Psoas muscle (tissue), 7 donors: ENCODE measurements at regions not wholly inside any gene's neighbourhood (a gene's known extent, or its start where the extent isn't known, plus 50 kb on each side); places are given as distances from the start of the nearest gene placed in this dataset.
"Not testable (repeated sequence)": the region's sequence is repeated elsewhere in the genome, so short reads cannot be mapped to it uniquely, and the experiment has no call there.

Source experiments
- ATAC-seq, 4 donors: fragments of 200-7000 bp; cut with Tn5 transposase; one replicate each; pipeline ENCODE4 v1.9.1; 2020; ENCODE audit warnings: moderate library complexity in 3 of 4, mild to moderate bottlenecking in 2 of 4
- DNase-seq, 2 donors: peaks; one replicate each; pipeline ENCODE4 v3.0.0-alpha.2; 2020
- H3K27ac ChIP-seq: fragments of 200-600 bp; one replicate; pipeline ENCODE4 v1.8.0; 2022
- H3K27me3 ChIP-seq, 3 donors: fragments of 200-600 bp in 1 of 3; one replicate each; pipeline versions ENCODE4 v1.6.1 to v1.8.0; 2013 to 2022; ENCODE audit warnings: low read length in 2 of 3, mild to moderate bottlenecking in 2 of 3, moderate library complexity in 1 of 3; ENCODE audit not compliant: insufficient read depth in 3 of 3
- H3K36me3 ChIP-seq, 2 donors: fragments of 200-600 bp in 1 of 2; one replicate each; pipeline versions ENCODE4 v1.6.1 to v1.8.0; 2013 to 2022; ENCODE audit warnings: low read depth in 1 of 2, mild to moderate bottlenecking in 1 of 2, moderate library complexity in 1 of 2; ENCODE audit not compliant: insufficient read depth in 1 of 2
- H3K4me1 ChIP-seq: fragments of 200-600 bp; one replicate; pipeline ENCODE4 v1.8.0; 2022
- H3K4me3 ChIP-seq: fragments of 200-600 bp; one replicate; pipeline ENCODE4 v1.8.0; 2022; ENCODE audit warnings: mild to moderate bottlenecking
- H3K9me3 ChIP-seq: fragments of 200-600 bp; one replicate; pipeline ENCODE4 v1.8.0; 2022
- CTCF ChIP-seq: fragments of 200-600 bp; IDR thresholded peaks from one replicate; pipeline ENCODE4 v1.8.0; 2022; ENCODE audit warnings: antibody characterized with exemption
- WGBS, 3 donors: extraction: QIAGEN DNeasy Blood & Tissue Kit; methylation state at CpG; one replicate each; pipeline versions ENCODE4 v1.1.6 to v1.1.7; 2013; 5-methylcytosine and 5-hydroxymethylcytosine counted together
- intact Hi-C, 2 donors: fragments of 100-400 bp; cut with DNase I; formaldehyde crosslinking; loops; one replicate each; pipeline versions ENCODE4 v1.11.0 to v1.14.2; 2022
- donor health status: healthy with polysubstance abuse.
- donor health status: DM: no; HTN: no; CAD: no; lungs with moderate emphysema.
- donor health status: Bipolar disorder and iron deficiency.
- donor health status: healthy.
- donor health status: DM: yes; HTN: yes; CAD: no.
- donor health status: DM: no; HTN: no; CAD: no.
- donor health status: DM: yes; HTN: yes; CAD: no.

- no peak overlapping the region for H3K27ac ChIP-seq
- ATAC-seq = no peak
- intact Hi-C loops = no loop called here
- no peaks in the 10 kb centered on the region for H3K27me3 ChIP-seq
- no peak overlapping the region for H3K4me3 ChIP-seq
- WGBS, 3 donors = 31 to 58% (median 44%) methylated on average over 5 of the region's 5 CpGs
- DNase-seq = no peak
- TF ChIP-seq CTCF = no peak
- H3K4me1 ChIP-seq = no peaks in the 10 kb centered on the region
- H3K36me3 ChIP-seq = no peaks in the 10 kb centered on the region
- no peaks in the 10 kb centered on the region for H3K9me3 ChIP-seq
Measured at GRCh38 chr6:19231878-19232561, 605.1 kb upstream of the ID4 start.

- Histone ChIP-seq H3K4me1 (no peaks in the 10 kb centered on the region), H3K27ac (no peak overlapping the region), H3K27me3 (no peaks in the 10 kb centered on the region), H3K36me3 (no peaks in the 10 kb centered on the region), H3K9me3 (peaks cover 4% of the 10 kb centered on the region), H3K4me3 (no peak overlapping the region)
- ATAC-seq = no peak
- DNase-seq = no peak
- intact Hi-C loops = no loop called here
- 67 to 92% (median 81%) methylated on average over 1 of the region's 1 CpG for WGBS, 3 donors
- no peak for TF ChIP-seq CTCF
Measured at GRCh38 chr6:19245656-19246055, 591.5 kb upstream of the ID4 start.

GRCh38 chr6:19247181-19247580 is 590.0 kb upstream of the ID4 start:
- H3K4me1 ChIP-seq, DNase-seq, H3K27me3 ChIP-seq, H3K27ac ChIP-seq, intact Hi-C loops, ATAC-seq, H3K36me3 ChIP-seq, H3K4me3 ChIP-seq, H3K9me3 ChIP-seq: not testable (repeated sequence)
- 90 to 91% (median 90%) methylated on average over 8 of the region's 8 CpGs for WGBS, 3 donors

- DNase-seq, intact Hi-C loops, H3K9me3 ChIP-seq, ATAC-seq, H3K36me3 ChIP-seq, H3K4me3 ChIP-seq, H3K27me3 ChIP-seq, H3K4me1 ChIP-seq, H3K27ac ChIP-seq: not testable (repeated sequence)
- 88 to 93% (median 90%) methylated on average over 2 of the region's 2 CpGs for WGBS, 3 donors
Measured at GRCh38 chr6:19256123-19256522, 581.0 kb upstream of the ID4 start.

GRCh38 chr6:19261642-19262041 is 575.5 kb upstream of the ID4 start:
- Histone ChIP-seq H3K27ac (no peak overlapping the region), H3K27me3 (no peaks in the 10 kb centered on the region), H3K36me3 (no peaks in the 10 kb centered on the region), H3K9me3 (no peaks in the 10 kb centered on the region), H3K4me3 (no peak overlapping the region), H3K4me1 (no peaks in the 10 kb centered on the region)
- DNase-seq (no peak), ATAC-seq (no peak)
- intact Hi-C loops = no loop called here
- WGBS, 3 donors = 93 to 100% (median 97%) methylated on average over 1 of the region's 1 CpG
- TF ChIP-seq CTCF = no peak

GRCh38 chr6:19268117-19268516 is 569.1 kb upstream of the ID4 start:
- Histone ChIP-seq H3K4me3 (no peak overlapping the region), H3K27me3 (no peaks in the 10 kb centered on the region), H3K27ac (no peak overlapping the region), H3K9me3 (no peaks in the 10 kb centered on the region), H3K4me1 (no peaks in the 10 kb centered on the region), H3K36me3 (no peaks in the 10 kb centered on the region)
- intact Hi-C loops = no loop called here
- no peak for TF ChIP-seq CTCF
- DNase-seq (no peak), ATAC-seq (no peak)
- 79 to 82% (median 79%) methylated on average over 2 of the region's 2 CpGs for WGBS, 3 donors
